OCI-LY1 (cell line): ENCODE measurements at regions not wholly inside any gene's neighbourhood (a gene's known extent, or its start where the extent isn't known, plus 50 kb on each side); places are given as distances from the start of the nearest gene placed in this dataset.

Source experiments
- H2AFZ ChIP-seq: fragments of 200-600 bp; sonication (generic), shearing (Covaris generic); 2 replicates; pipeline ENCODE4 v1.6.0; 2014; ENCODE audit warnings: antibody characterized with exemption, mild to moderate bottlenecking, low read length
- H3F3A ChIP-seq: fragments of 200-600 bp; sonication (generic), shearing (Covaris generic); 2 replicates; pipeline ENCODE4 v1.6.0; 2014; ENCODE audit warnings: mild to moderate bottlenecking, antibody characterized with exemption, low read length, moderate library complexity; ENCODE audit not compliant: insufficient read depth
- H3K27ac ChIP-seq: fragments of 200-600 bp; sonication (generic); 2 replicates; pipeline ENCODE4 v1.5.1; 2014; ENCODE audit warnings: low read length, mixed run types, mild to moderate bottlenecking, low read depth; ENCODE audit not compliant: poor library complexity, severe bottlenecking
- H3K27me3 ChIP-seq: fragments of 200-600 bp; sonication (generic); 2 replicates; pipeline ENCODE4 v1.6.0; 2014; ENCODE audit warnings: antibody characterized with exemption, mild to moderate bottlenecking, low read length, moderate library complexity; ENCODE audit not compliant: insufficient read depth
- H3K36me3 ChIP-seq: fragments of 200-600 bp; sonication (generic); 2 replicates; pipeline ENCODE4 v1.6.1; 2014; ENCODE audit warnings: mild to moderate bottlenecking, antibody characterized with exemption, low read length, moderate library complexity, mixed read lengths; ENCODE audit not compliant: insufficient read depth
- H3K4me1 ChIP-seq: fragments of 200-600 bp; sonication (generic); 2 replicates; pipeline ENCODE4 v1.5.1; 2014; ENCODE audit warnings: mild to moderate bottlenecking, low read length, moderate library complexity; ENCODE audit not compliant: insufficient read depth, severe bottlenecking
- H3K4me2 ChIP-seq: fragments of 200-600 bp; sonication (generic), shearing (Covaris generic); 2 replicates; pipeline ENCODE4 v1.6.1; 2014; ENCODE audit warnings: low read length
- H3K4me3 ChIP-seq: fragments of 200-600 bp; sonication (generic); 2 replicates; pipeline ENCODE4 v1.5.1; 2014; ENCODE audit warnings: low read length, low read depth, mild to moderate bottlenecking, mixed read lengths; ENCODE audit not compliant: poor library complexity, severe bottlenecking
- H3K79me2 ChIP-seq: fragments of 200-600 bp; shearing (Covaris generic); 2 replicates; pipeline ENCODE4 v1.6.1; 2016; ENCODE audit warnings: mixed run types, low read length, mixed read lengths; ENCODE audit not compliant: insufficient read depth
- H3K9ac ChIP-seq: fragments of 200-600 bp; sonication (generic), shearing (Covaris generic); 2 replicates; pipeline ENCODE4 v1.6.1; 2014; ENCODE audit warnings: mild to moderate bottlenecking, low read length, mixed read lengths
- H3K9me2 ChIP-seq: fragments of 200-600 bp; sonication (generic), shearing (Covaris generic); 2 replicates; pipeline ENCODE4 v1.6.1; 2014; ENCODE audit warnings: low read depth, mild to moderate bottlenecking, low read length, mixed read lengths
- H3K9me3 ChIP-seq: fragments of 200-600 bp; shearing (Covaris generic); 2 replicates; pipeline ENCODE4 v1.6.1; 2014; ENCODE audit warnings: low read length, mixed read lengths
- H4K20me1 ChIP-seq: fragments of 200-600 bp; sonication (generic), shearing (Covaris generic); 2 replicates; pipeline ENCODE4 v1.6.0; 2016; ENCODE audit warnings: mild to moderate bottlenecking, low read length; ENCODE audit not compliant: insufficient read depth
- CTCF ChIP-seq: fragments of 200-600 bp; sonication (generic), shearing (Covaris generic); IDR thresholded peaks from 2 replicates; pipeline ENCODE4 v1.5.1; 2017; ENCODE audit warnings: mild to moderate bottlenecking, antibody characterized with exemption, low read length, moderate library complexity, mixed read lengths
- EZH2 ChIP-seq: fragments of 200-600 bp; sonication (generic), shearing (Covaris generic); IDR thresholded peaks from 2 replicates; pipeline ENCODE4 v1.8.0; 2017; ENCODE audit warnings: borderline replicate concordance, mixed run types, mild to moderate bottlenecking, antibody characterized with exemption, low read length, moderate library complexity, mixed read lengths

GRCh38 chr19:16016226-16017137 lies 59.8 kb upstream of the TPM4 start:
- H3K9me3 ChIP-seq = no peaks in the 10 kb centered on the region

GRCh38 chr19:16017138-16017490 lies 59.2 kb upstream of the TPM4 start:
- Histone ChIP-seq H3K27me3 (no peaks in the 10 kb centered on the region), H4K20me1 (no peaks in the 10 kb centered on the region), H3K27ac (no peak overlapping the region), H3K79me2 (no peaks in the 10 kb centered on the region), H3K4me3 (no peak overlapping the region), H3K4me1 (no peaks in the 10 kb centered on the region), H3K4me2 (no peak overlapping the region), H3K36me3 (no peaks in the 10 kb centered on the region), H3F3A (no peaks in the 10 kb centered on the region), H3K9me2 (no peaks in the 10 kb centered on the region), H3K9me3 (no peaks in the 10 kb centered on the region), H2AFZ (no peak overlapping the region), H3K9ac (no peak overlapping the region)
- TF ChIP-seq CTCF (no peak), EZH2 (no peak)

More at GRCh38 chr19:16016226-16017137, 59.8 kb upstream of the TPM4 start:
- H3K9me2 ChIP-seq = no peaks in the 10 kb centered on the region
- H3K9ac ChIP-seq = no peak overlapping the region
- H3K4me3 ChIP-seq = no peak overlapping the region
- H4K20me1 ChIP-seq = no peaks in the 10 kb centered on the region
- no peaks in the 10 kb centered on the region for H3K36me3 ChIP-seq
- no peaks in the 10 kb centered on the region for H3K79me2 ChIP-seq
- H3K27ac ChIP-seq = no peak overlapping the region
- H3K4me2 ChIP-seq = no peak overlapping the region
- TF ChIP-seq EZH2 (no peak), CTCF (no peak)
- no peaks in the 10 kb centered on the region for H3F3A ChIP-seq
- no peaks in the 10 kb centered on the region for H3K4me1 ChIP-seq
- H3K27me3 ChIP-seq = no peaks in the 10 kb centered on the region
- H2AFZ ChIP-seq = no peak overlapping the region

GRCh38 chr19:16018106-16018755 lies 58.1 kb upstream of the TPM4 start:
- Histone ChIP-seq H3K9ac (no peak overlapping the region), H3K4me3 (no peak overlapping the region), H3K4me1 (no peaks in the 10 kb centered on the region), H4K20me1 (no peaks in the 10 kb centered on the region), H3F3A (no peaks in the 10 kb centered on the region), H3K27me3 (no peaks in the 10 kb centered on the region), H3K27ac (no peak overlapping the region), H3K9me3 (no peaks in the 10 kb centered on the region), H3K79me2 (no peaks in the 10 kb centered on the region), H2AFZ (no peak overlapping the region), H3K4me2 (no peak overlapping the region), H3K9me2 (no peaks in the 10 kb centered on the region), H3K36me3 (no peaks in the 10 kb centered on the region)
- TF ChIP-seq EZH2 = no peak
